Chondrocyte (in vitro differentiated cells): ENCODE measurements at regions not wholly inside any gene's neighbourhood (a gene's known extent, or its start where the extent isn't known, plus 50 kb on each side); places are given as distances from the start of the nearest gene placed in this dataset.

ENCODE experiments used
- DNase-seq: peaks from one replicate; pipeline ENCODE4 v3.0.0; 2021; ENCODE audit warnings: mixed read lengths, low spot score
- H3K27ac Mint-ChIP-seq: one replicate; pipeline ENCODE4 v1.8.0; 2021; ENCODE audit warnings: mild to moderate bottlenecking, moderate library complexity, mixed read lengths; ENCODE audit not compliant: unreplicated experiment
- H3K27me3 Mint-ChIP-seq: 2 replicates; pipeline ENCODE4 v1.8.0; 2021; ENCODE audit warnings: low read depth, mixed read lengths
- H3K36me3 Mint-ChIP-seq: 2 replicates; pipeline ENCODE4 v1.8.0; 2021; ENCODE audit warnings: low read depth, mixed read lengths
- H3K4me1 Mint-ChIP-seq: 2 replicates; pipeline ENCODE4 v1.8.0; 2021; ENCODE audit warnings: low read depth, mild to moderate bottlenecking, mixed read lengths
- H3K4me3 Mint-ChIP-seq: one replicate; pipeline ENCODE4 v1.8.0; 2021; ENCODE audit warnings: mild to moderate bottlenecking, moderate library complexity, mixed read lengths; ENCODE audit not compliant: unreplicated experiment
- H3K9me3 Mint-ChIP-seq: 2 replicates; pipeline ENCODE4 v1.8.0; 2021; ENCODE audit warnings: low read depth, mixed read lengths
- TF ChIP-seq, protein P1 (sequence below): fragments of 200-600 bp; sonication (generic); IDR thresholded peaks from 2 replicates; pipeline ENCODE4 v1.5.0; 2021; ENCODE audit warnings: antibody characterized with exemption, mild to moderate bottlenecking, moderate library complexity

DNA sequence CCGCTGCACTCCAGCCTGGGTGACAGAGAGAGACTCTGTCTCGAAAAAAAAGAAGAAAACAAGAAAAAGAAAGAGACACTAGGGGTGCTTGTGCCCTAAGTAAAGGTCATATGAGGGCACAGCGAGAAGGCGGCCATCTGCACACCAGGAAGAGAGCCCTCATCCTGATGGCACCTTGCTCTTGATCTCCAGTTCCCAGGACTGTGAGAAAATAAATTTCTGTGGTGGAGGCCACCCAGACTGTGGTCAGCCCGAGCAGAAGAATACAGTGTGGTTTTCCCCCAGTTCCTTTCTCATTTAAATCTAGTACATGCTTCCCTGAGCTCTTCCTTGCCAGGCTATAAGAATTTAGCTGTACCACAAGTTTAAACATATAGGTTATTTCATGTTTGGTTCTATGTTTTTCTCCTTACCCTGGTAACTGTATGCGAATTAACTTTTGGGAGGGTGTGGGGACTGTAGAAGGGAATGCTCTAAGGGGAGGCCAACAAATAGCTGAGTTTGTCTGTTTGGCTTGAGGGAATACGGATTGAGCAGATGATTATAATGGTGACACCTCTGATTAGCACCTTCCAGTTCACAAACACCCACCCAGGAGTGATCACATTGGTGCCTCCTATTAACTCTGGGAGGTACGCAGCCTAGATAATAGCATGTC, 119.6 kb upstream of the ERRFI1 start:
- Mint-ChIP-seq H3K4me1 (peaks cover 45% of the 10 kb centered on the region), H3K27ac (no peak overlapping the region), H3K9me3 (no peaks in the 10 kb centered on the region), H3K4me3 (no peak overlapping the region), H3K36me3 (no peaks in the 10 kb centered on the region), H3K27me3 (no peaks in the 10 kb centered on the region)
- TF ChIP-seq, protein P1, sequence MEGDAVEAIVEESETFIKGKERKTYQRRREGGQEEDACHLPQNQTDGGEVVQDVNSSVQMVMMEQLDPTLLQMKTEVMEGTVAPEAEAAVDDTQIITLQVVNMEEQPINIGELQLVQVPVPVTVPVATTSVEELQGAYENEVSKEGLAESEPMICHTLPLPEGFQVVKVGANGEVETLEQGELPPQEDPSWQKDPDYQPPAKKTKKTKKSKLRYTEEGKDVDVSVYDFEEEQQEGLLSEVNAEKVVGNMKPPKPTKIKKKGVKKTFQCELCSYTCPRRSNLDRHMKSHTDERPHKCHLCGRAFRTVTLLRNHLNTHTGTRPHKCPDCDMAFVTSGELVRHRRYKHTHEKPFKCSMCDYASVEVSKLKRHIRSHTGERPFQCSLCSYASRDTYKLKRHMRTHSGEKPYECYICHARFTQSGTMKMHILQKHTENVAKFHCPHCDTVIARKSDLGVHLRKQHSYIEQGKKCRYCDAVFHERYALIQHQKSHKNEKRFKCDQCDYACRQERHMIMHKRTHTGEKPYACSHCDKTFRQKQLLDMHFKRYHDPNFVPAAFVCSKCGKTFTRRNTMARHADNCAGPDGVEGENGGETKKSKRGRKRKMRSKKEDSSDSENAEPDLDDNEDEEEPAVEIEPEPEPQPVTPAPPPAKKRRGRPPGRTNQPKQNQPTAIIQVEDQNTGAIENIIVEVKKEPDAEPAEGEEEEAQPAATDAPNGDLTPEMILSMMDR, result no peak
- no peak for DNase-seq

DNA sequence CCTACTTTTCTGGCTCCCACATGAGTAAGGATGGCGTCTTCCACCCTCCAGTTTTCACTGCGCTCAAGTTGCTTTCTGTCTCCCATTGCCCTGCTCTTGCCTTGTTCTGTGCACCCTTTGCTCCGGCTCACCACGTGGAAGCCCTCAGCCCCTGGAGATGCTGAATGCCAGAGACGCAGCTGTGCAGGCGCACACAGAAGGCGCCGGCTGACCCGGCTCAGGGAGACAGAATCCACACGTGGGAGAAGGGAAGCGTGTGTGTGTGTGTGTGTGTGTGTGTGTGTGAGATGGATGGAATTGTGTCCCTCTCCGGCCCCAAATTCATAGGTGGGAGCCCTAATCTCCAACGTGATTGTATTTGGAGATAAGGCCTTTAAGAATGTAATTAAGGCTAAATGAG, 118.2 kb upstream of the ERRFI1 start:
- Mint-ChIP-seq H3K27ac (no peak overlapping the region), H3K27me3 (no peaks in the 10 kb centered on the region), H3K4me3 (no peak overlapping the region), H3K36me3 (no peaks in the 10 kb centered on the region), H3K9me3 (no peaks in the 10 kb centered on the region), H3K4me1 (peaks cover 45% of the 10 kb centered on the region)
- TF ChIP-seq, protein P1, result no peak
- no peak for DNase-seq

DNA sequence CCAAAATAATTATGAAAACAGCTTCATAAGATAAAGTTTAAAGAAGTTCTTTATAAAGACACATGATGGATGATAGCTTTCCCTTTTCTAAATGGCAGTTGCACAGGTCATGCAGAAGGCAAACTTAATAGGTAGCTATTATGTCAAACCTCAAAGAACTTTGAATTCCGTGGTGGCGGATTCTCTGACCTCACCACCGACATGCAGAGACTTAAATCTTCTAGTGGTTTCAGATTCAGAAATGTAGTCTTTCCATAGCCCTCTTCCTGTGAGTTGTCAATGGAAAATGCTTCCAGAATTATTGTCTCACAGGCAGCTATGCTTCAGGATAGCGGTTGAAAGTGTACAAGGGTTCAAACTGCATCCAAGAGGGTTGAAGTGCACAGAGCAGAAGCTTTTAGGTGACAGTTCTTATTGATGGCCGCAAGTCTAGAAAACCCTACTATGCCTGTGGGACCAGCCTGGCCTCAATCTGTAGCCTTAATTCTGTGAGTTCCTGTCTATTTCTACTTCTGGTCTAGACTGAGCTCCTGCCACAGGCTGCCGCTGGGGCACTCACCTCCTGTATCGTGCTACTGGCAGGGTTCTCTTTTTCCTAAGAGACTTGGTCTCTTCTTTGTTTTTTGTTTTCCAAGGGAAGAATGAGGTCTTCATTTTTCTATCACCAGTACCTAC, 117.0 kb upstream of the ERRFI1 start:
- no peak overlapping the region for H3K4me3 Mint-ChIP-seq
- H3K27me3 Mint-ChIP-seq, result no peaks in the 10 kb centered on the region
- TF ChIP-seq, protein P1, result no peak
- peaks cover 51% of the 10 kb centered on the region for H3K4me1 Mint-ChIP-seq
- DNase-seq, result no peak
- peak overlapping the region; percentile 17 for H3K27ac Mint-ChIP-seq
- H3K9me3 Mint-ChIP-seq, result no peaks in the 10 kb centered on the region
- no peaks in the 10 kb centered on the region for H3K36me3 Mint-ChIP-seq

DNA sequence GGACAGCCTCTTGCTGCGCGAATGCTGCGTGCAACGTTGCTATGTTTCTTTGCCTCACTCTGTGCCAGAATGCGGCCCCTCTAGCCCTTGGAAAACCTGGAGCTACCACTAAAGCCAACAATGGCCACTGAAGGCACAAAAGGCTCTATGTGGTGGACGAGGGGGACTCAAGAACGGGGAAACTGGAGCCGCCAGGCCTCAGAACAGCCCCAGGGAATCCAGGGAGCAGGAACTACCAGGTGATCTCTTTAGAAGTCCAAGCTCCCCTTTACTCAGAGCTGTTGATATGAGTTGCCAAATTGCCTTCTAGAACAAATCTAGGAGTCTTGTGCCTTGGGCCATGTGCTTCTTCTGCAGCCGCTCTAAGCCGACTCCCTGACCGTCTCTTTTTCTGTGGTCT, 113.8 kb upstream of the ERRFI1 start:
- no peak overlapping the region for H3K27ac Mint-ChIP-seq
- H3K36me3 Mint-ChIP-seq, result no peaks in the 10 kb centered on the region
- H3K4me3 Mint-ChIP-seq, result no peak overlapping the region
- no peak for DNase-seq
- peaks cover 62% of the 10 kb centered on the region for H3K4me1 Mint-ChIP-seq
- TF ChIP-seq, protein P1, result no peak
- H3K9me3 Mint-ChIP-seq, result no peaks in the 10 kb centered on the region
- no peaks in the 10 kb centered on the region for H3K27me3 Mint-ChIP-seq

DNA sequence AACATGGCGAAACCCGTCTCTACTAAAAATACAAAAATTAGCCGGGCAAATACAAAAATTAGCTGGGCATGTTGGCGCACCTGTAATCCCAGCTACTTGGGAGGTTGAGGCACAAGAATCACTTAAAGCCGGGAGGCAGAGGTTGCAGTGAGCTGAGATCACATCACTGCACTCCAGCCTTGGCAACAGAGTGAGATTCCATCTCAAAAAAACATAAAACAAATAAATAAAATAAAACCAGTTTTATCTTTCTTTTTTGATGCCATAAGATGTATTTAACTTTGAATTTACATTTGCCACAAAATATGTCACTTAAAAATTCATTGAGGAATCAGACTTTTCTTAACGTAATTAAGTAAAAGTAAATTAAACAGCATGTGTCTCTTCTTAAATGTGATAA, 113.3 kb upstream of the ERRFI1 start:
- TF ChIP-seq, protein P1, result no peak
- Mint-ChIP-seq H3K4me1 (peaks cover 68% of the 10 kb centered on the region), H3K9me3 (no peaks in the 10 kb centered on the region), H3K4me3 (no peak overlapping the region), H3K27ac (no peak overlapping the region), H3K27me3 (no peaks in the 10 kb centered on the region), H3K36me3 (no peaks in the 10 kb centered on the region)
- DNase-seq, result no peak
